ENCODE measurements at regions not wholly inside any gene's neighbourhood (a gene's known extent, or its start where the extent isn't known, plus 50 kb on each side); places are given as distances from the start of the nearest gene placed in this dataset.

DNA sequence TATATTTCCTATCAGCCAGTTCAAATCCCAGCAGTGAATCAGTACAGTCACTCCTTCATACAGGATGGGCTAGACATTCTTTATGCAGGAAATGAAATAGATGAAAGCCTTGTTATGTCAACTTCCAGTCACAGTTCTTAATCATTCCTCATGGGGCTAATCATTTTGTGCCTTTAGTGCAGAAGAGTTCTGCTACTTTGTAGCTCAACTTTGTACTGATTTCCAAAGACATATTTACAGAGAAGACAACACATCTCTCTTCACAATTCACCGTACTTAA, 593.9 kb upstream of the NETO1 start:
- ATAC-seq (no peak), DNase-seq (ENCODE audit: missing footprints) (no peak)
- intact Hi-C loops (cut with DNase I) = no loop called here

GRCh38 chr18:73461038-73461779, 593.4 kb upstream of the NETO1 start:
- intact Hi-C loops (cut with DNase I) = no loop called here
- ATAC-seq = no peak
- no peak for DNase-seq (ENCODE audit: missing footprints)

- ATAC-seq (no peak), DNase-seq (ENCODE audit: missing footprints) (no peak)
- intact Hi-C loops (cut with DNase I) = no loop called here
Observed at GRCh38 chr18:73458186-73458964, 590.6 kb upstream of the NETO1 start.

GRCh38 chr18:73456643-73457042, 588.9 kb upstream of the NETO1 start:
- DNase-seq (ENCODE audit: missing footprints) (no peak), ATAC-seq (no peak)
- intact Hi-C loops (cut with DNase I) = no loop called here

GRCh38 chr18:73452866-73453265, 585.1 kb upstream of the NETO1 start:
- intact Hi-C loops (cut with DNase I) = no loop called here
- DNase-seq (ENCODE audit: missing footprints) = no peak
- no peak for ATAC-seq

GRCh38 chr18:73446502-73446901, 578.7 kb upstream of the NETO1 start:
- intact Hi-C loops (cut with DNase I) = no loop called here
- no peak for DNase-seq (ENCODE audit: missing footprints)
- no peak for ATAC-seq

GRCh38 chr18:73431620-73432019, 563.8 kb upstream of the NETO1 start:
- intact Hi-C loops (cut with DNase I) = no loop called here
- DNase-seq (ENCODE audit: missing footprints) (no peak), ATAC-seq (no peak)

GRCh38 chr18:73421010-73421409, 553.2 kb upstream of the NETO1 start:
- intact Hi-C loops (cut with DNase I) = no loop called here
- ATAC-seq (no peak), DNase-seq (ENCODE audit: missing footprints) (no peak)

DNA sequence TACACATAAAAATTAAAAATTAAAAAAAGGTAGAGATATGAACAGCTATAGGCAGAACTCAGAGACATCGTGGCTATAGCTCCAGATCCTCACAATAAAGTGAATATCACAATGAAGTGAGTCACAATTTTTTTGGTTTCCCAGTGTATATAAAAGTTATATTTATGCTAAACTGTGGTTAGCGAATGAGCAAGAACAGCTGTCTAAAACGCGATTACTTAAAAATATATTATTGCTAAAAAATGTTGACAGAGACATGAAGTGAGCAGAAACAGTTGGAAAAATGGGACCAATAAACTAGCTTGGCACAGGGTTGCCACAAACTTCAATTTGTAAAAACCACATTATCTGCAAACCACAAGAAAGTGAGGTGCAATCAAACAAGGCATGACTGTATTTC, 551.7 kb upstream of the NETO1 start:
- ATAC-seq (no peak), DNase-seq (ENCODE audit: missing footprints) (no peak)
- intact Hi-C loops (cut with DNase I) = no loop called here

DNA sequence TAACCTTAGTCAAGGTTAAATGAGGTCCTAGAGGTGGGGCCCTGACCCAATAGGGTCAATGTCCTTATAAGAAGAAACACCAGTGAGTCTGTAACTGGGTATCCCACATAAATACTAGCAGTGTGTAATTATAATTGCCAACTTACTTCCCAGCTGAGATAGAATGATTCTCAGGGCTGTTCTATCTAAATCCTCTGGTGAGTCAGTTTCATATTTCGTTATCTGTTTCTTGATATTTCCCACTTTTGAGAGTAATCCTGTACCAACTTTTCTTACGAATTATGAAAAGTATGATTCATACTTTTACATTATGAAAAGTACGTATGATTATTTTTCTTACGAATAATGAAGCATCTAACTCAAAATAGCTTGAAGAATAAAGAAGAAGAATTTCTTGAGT, 546.8 kb upstream of the NETO1 start:
- no peak for DNase-seq (ENCODE audit: missing footprints)
- ATAC-seq = no peak
- intact Hi-C loops (cut with DNase I) = no loop called here

DNA sequence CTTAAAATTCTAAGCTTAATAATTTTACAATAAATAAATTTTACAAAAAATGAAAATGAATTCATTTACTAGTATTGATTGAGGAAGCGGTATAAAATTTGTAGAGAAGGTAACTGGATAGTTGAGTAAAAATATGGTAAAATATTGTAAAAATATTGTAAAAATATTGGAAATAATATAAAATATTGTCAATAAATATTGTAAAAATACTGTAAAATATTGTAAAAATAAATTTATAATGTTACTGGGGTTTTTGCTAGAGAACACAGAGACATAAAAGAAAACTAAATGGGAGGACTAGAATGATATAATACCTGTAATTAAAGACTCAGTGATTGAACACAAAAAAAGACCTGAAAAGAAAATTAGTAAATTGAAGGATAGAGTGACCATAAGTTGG, 546.3 kb upstream of the NETO1 start:
- intact Hi-C loops (cut with DNase I) = no loop called here
- ATAC-seq = no peak
- no peak for DNase-seq (ENCODE audit: missing footprints)

DNA sequence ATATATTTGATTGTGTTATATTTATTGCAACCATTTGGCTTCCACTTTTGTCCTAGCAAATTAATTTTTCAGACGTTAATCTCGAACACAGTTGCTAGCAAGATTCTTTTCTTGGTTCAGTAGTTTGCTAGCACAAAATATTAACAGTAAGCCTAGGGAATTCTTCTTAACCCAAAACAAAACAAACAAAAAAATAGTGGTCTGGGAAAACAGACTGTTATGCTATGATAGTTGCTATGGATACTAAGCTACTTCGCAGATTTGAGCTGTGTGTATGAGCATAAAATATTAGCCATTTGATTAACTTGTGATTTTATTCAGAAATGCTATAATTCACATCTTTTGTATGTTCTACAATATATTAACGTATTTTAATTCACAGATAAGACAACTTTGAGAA, 541.5 kb upstream of the NETO1 start:
- intact Hi-C loops (cut with DNase I) = no loop called here
- DNase-seq (ENCODE audit: missing footprints) (no peak), ATAC-seq (no peak)

- DNase-seq (ENCODE audit: missing footprints) (no peak), ATAC-seq (no peak)
- intact Hi-C loops (cut with DNase I) = no loop called here
Observed at GRCh38 chr18:73408469-73408868, 540.7 kb upstream of the NETO1 start.

DNA sequence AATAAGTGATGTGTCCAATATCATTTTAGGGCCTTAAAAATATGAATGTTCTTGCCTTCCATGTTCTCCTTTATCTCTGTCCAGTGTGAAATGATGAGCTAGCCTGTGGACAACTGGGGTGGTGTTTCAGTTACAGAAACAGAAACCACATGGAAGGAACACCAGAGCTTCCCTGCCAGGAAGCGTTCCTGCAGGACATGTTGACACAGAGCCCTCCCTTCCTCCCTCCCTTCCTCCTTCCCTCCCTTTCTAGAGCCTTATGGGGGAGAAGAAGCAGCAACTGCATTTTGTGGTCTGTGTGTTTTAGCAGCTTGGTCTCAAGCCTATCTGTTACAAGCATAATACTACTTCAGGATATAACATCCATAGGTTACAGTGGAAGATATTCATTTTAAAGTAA, 539.7 kb upstream of the NETO1 start:
- intact Hi-C loops (cut with DNase I) = no loop called here
- no peak for DNase-seq (ENCODE audit: missing footprints)
- ATAC-seq = no peak

DNA sequence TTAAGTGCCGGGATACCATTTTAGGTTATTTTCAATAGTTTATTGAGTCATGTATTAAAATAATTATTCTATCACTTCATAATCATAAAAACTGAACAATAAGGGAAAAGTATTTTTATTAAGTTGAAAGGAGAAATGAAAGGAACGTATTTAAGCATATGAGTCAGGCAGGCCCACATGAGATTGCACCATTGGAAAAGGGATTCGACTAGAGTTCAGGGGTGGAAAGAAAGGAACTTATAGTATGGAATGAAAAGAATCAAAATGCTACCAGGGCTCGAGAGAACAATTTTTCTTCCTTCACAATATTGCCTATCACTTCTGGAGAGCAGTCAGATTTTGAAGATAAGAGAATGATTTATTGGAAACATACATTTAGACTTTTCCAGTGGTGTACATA, 516.5 kb upstream of the NETO1 start:
- intact Hi-C loops (cut with DNase I) = no loop called here
- ATAC-seq = no peak
- no peak for DNase-seq (ENCODE audit: missing footprints)

- no peak for ATAC-seq
- intact Hi-C loops (cut with DNase I) = no loop called here
- no peak for DNase-seq (ENCODE audit: missing footprints)
Observed at GRCh38 chr18:73381699-73382036, 513.9 kb upstream of the NETO1 start.

GRCh38 chr18:73381016-73381698, 513.4 kb upstream of the NETO1 start:
- intact Hi-C loops (cut with DNase I) = no loop called here
- DNase-seq (ENCODE audit: missing footprints) (no peak), ATAC-seq (no peak)

DNA sequence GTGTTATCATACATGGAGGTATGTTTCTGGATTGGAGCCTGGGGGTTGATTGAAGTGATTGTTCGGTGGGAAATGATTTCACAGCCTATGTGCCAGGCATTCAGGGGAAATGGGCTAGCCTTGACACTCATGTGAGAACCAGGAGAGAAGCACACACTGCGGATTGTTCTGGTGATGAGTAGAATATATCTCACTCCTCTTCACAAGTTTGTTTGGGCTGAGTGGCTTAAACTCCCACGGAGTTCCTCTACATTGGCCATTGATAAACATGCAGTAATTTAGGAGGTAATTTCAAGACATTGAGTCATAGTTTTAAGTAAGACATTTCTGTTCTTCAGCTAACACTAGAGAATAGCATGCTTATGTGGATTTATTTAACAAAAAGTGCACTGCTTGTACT, 498.9 kb upstream of the NETO1 start:
- intact Hi-C loops (cut with DNase I) = no loop called here
- ATAC-seq (no peak), DNase-seq (ENCODE audit: missing footprints) (no peak)

DNA sequence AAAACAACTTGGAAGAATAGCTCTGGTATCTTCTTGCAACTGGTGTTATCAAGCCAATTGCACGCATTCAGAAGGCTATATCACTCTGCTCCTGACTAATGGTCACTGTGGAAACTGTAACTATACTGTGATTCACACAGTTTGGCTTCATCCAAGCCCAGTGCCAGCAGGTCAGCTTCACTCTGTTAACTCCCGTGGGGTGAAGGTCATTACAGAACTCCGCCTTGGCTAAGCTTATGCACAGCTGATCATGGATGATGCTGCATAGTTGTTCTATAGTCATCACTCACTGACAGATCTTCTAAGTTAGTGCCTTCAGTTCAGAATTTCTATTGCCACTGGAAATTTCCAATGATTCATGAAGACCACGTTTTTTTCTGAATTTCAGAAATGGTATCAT, 497.2 kb upstream of the NETO1 start:
- DNase-seq (ENCODE audit: missing footprints) = no peak
- ATAC-seq = no peak
- intact Hi-C loops (cut with DNase I) = no loop called here

DNA sequence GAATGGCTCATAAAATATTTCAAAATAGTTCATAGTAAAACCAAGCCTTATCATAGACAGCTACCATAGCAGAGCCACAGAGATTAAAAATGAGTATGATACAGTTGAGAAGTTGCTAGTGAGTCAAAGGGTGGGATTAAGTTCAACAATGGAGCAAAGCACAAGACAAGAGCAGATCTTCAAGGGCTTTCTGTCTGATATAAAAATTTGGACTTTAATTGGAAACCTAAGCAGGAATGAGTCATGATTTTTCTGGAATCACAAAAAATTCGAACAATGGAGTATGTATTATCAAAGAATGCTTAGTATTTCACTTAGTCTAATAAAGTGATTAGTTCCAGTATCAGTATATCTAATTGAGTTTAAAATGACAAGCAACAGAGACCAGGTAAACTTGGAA, 487.3 kb upstream of the NETO1 start:
- intact Hi-C loops (cut with DNase I) = no loop called here
- DNase-seq (ENCODE audit: missing footprints) = no peak
- ATAC-seq = no peak

Data from Right ventricle myocardium inferior (tissue), 1 donor.